GM18511 (cell line): ENCODE measurements at regions not wholly inside any gene's neighbourhood (a gene's known extent, or its start where the extent isn't known, plus 50 kb on each side); places are given as distances from the start of the nearest gene placed in this dataset.

Experiments used
- ATAC-seq: cut with Tn5 transposase; IDR thresholded peaks from one replicate; pipeline ENCODE4 v1.9.1; 2021; ENCODE audit warnings: mild to moderate bottlenecking, moderate library complexity; ENCODE audit not compliant: unreplicated experiment

DNA sequence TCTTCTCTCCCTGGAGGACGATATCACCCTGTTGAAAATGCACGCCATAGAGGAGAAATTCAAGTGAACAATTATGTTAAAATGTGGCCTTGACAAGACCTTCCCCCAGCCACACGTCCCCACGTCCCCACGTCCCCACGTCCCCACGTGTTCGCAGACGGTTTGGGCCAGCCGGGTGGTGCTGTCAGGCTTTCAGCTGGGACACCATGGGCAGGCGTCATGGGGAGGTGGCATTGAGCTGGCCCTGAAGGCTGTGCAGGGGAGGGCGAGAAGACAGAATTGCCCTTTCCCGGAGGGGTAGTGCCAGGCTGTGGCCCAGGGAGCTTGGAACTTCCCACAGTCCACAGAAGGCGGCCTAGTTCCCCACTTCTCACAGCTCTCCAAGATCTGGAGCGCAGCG, 240.7 kb upstream of the RAB6C start:
- ATAC-seq: no peak

DNA sequence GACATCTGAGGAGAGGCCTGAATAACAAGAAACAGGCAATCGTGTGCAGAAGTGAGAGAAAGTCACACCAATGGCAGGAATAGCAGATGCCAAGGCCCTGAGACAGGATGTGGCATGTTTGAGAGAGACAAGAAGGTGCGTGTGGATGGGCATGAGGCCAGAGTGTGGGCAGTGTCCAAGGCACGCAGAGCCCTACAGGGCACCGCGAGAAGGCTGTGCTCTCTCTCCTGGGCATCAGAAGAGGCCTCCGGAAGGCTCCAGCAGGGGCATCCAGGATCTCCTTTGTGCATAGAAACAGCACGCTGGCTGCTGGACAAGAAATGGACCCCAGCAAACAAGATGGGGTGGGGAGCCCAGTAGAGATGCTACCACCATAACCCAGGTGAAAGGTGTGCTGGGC, 239.0 kb upstream of the RAB6C start:
- no peak for ATAC-seq

DNA sequence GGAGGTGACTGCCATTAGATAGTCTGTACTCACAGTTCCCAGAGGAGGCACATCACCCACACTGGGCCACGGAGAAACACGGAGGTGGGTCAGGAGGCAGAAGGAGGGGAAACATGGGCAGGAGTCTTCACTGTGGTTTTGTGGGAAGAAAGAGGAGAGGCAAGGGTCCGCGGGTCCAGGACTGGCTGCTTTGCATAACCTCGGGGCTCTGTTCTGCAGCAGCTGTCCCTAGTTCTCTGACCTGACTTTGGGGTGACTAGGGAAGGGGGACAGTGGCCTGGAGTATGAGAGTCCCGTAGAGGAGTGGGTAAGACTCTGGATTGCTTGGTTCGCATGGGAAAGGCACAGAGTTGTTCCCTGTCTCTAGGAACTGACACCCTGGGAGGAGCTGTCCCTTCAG, 238.3 kb upstream of the RAB6C start:
- ATAC-seq: no peak

DNA sequence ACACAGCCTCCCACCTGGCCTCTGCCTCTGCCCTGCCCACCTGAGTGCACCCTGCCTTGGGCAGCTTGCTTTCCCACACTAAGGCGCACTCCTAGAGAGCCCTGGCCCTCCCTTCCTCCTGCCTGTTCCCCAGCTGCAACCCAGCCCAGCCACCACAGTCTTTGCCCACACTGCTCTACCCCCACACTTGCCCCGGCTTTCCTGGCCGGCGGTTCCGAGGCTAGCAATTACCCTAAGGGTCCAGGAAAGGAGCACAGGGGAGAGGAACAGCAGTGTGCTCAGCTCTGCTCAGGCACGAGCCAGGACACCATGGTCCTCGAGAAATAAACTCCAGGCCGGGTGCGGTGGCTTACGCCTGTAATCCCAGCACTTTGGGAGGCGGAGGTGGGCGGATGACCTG, 237.8 kb upstream of the RAB6C start:
- ATAC-seq: no peak

DNA sequence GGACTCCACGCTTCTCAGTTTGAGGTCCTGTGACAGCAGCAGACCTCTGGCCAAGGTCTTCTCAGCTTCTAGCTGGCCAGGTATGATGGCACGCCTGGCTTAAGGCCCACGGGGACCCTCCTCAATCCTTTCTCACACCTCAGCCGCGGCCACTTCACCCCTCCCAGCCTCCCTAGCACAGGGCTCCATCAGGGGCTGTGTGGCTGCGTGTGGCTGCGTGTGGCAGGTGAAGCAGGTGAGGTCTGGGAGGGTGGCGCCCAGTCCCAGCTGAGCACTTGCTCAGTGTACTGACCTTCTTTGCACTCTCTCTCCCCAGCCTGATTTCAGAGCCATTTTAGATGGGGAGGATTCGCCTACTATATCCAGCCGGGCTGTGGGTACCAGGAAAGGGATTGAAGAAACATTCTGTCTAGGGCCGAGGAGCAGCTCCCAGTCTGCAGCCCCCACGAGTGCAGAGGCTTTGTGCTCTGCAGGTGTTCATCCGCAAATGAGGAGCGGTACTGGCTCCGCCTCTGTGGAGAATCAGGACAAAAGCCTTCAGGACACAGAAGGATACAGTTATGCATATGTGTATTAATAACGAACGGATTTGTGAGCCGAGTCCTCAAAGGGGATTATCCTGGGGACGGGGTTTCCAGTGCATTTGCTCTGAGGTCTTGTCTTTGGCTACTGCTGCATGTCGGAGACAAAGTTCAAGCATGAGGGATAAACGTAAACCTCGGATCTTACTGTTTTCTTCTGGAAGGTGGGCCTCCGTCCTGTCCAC, 236.9 kb upstream of the RAB6C start:
- no peak for ATAC-seq

DNA sequence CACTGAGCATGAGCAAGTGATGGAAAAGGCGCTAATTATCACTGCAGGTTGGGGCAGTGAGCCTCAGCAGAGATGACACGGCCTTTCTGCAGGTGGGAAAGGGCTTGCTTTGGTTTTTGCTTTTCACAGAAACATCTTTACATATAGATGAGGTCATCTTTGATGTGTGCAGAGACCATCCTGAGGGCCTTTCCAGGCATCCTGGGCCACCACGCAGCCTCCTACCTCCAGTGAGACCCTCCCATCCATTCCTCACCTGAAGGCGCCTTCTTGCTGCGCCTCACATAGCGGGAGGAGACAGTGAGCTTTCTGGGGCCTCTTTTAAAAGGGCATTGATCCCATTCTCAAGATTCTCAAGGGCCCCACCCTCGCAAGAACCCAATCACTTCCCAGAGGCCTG, 235.3 kb upstream of the RAB6C start:
- no peak for ATAC-seq

DNA sequence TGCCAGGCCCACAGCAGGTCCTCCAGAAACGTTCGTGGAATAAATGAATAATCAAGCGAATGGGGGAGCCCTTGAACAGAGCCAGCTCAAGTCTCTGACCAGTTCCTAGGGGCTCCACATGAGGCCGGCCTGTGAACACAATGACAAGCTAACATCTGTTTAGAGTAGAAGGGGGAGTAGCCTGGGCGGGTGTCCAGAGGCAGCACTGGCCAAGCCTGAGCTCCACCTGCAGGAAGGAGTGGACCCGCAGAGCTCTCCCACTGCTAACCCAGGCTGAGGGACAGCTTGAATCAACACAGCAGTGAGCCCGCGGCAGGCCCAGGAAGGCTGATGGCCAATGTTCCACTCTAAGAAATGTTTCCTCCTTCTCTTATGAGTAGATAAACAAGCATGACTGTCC, 234.8 kb upstream of the RAB6C start:
- ATAC-seq: no peak

DNA sequence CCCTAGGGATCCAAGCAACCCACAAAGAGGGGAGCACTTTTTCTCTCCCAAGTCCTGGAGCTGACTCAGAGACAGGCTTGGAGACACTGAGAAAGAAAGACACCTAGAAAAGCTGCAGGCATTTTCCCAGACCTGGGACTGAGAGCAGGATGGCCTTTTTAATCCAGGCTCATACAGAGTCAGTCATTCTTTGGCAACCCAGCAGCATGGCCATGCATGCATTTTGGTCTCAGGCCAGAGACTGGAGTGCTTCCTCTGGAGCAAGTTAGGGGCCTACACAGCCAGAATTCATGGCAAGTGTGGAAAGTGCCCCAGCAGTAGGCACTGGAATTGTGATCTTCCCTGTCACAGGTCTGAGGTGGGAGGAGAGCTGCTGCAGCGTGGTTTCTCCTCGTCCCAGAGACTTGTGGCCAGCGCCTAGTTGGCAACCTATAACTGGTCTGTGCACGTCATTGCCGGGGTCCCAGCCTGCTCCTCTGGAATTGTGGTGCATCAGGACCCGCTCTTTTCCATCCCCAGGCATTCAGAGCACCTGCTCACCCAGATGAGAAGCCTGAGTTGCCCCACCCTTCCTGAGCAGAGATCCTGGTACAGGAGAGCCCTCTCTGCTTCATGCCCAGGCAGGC, 231.9 kb upstream of the RAB6C start:
- no peak for ATAC-seq

DNA sequence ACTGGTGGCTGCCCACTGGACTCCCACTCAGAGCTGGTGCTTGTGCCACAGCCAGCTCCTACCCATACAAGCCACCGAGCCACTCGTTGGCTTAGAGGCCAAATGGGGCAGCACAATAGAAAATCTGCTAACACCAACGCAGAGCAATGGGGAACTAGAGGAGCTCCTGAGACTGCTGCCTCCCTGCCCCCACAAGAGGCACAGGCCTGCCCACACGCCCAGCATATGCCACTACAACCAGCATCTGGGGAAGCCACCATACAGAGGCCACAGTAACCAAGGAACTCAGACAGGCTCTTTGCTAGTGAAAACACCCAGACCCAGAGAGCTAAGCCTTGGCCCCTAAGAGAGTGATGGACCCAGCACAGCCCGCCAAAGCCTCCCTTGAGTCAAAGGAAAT, 231.2 kb upstream of the RAB6C start:
- ATAC-seq: no peak

DNA sequence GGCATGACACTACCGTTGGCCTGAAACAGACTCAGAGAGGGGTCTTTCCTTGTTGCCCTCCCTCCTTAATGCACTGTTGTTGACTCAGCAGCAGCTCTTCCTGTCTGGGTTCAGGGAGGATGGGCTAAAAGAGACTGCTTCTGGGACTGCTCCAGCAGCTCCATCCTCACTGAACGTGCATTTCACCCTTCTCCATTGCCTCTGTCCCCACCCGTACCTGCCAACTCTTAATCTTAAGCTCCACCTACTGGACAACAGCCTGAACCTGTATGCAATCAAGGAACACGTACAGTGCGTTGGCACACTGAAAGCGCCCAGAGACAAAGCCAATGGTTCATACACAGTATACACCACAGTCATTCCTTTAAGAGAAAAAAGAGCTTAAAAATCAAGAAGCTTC, 230.8 kb upstream of the RAB6C start:
- no peak for ATAC-seq

DNA sequence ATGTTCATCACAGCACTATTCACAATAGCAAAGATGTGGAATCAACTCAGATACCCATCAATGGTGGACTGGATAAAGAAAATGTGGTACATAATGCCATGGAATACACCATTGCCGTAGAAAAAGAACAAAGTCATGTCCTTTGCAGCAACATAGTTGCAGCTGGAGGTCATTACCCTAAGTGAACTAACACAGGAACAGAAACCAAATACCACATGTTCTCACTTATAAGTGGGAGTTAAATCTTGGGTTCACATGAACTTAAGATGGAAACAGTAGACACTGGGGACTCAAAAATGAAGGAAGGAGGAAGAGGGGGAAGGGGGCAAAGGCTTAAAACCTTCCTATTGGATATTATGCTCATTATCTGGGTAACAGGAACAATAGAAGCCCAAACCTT, 228.1 kb upstream of the RAB6C start:
- ATAC-seq: peak; percentile 70

DNA sequence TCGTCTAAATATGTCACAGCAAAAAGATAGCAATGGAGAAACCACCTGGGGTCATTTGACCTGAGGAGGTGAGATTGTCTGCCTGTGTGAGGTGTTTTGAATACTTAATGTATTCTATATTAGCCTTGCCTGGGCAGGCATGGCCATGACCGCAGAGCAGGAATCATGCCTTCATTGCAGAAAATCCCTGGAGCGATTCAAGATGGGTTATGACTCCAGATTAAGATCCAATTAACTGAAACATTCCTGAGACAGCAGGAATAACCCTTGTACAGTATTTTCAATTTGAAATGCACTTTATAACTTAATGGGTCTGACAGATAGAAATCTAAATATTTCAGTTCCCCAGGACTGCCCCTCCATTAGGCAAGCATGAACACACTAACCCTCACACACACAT, 227.3 kb upstream of the RAB6C start:
- no peak for ATAC-seq

DNA sequence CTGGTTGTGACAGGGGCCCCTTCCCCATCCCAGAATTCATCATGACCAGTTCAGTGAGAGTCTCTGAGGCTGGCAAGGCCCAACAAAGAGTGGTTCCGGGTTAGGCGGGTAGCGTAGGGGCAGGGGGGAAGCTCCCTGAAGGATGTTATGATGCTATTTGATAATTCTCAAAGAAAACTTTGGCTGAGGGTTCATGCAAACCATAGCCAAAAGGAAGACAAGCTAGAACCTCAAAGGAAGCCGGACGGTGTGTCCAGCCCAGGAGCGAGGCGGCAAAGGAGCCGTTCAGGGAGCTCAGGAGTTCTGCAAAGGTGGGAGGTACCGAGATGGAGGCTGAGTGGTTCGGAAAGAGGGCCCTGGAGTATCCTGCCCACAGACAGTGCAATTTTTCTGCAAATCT, 226.8 kb upstream of the RAB6C start:
- no peak for ATAC-seq

DNA sequence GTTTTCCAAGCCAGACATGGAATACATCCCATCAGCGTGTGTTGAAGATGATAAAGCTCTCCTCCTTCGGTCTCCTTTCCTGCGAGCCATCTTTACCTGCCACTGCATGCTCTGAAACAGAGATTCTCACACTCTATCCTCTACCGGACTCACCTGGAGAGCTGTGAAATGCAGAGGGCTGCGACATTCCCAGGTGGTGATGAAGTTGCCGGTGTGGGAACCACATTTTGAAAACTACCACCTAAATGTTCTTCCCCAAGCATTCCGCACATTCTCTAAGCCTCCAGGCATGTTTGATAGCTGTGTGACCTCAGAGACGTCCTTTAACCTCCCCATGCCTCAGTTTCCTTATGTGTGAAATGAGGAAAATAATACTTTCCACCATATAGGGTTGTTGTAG, 226.2 kb upstream of the RAB6C start:
- ATAC-seq: no peak

DNA sequence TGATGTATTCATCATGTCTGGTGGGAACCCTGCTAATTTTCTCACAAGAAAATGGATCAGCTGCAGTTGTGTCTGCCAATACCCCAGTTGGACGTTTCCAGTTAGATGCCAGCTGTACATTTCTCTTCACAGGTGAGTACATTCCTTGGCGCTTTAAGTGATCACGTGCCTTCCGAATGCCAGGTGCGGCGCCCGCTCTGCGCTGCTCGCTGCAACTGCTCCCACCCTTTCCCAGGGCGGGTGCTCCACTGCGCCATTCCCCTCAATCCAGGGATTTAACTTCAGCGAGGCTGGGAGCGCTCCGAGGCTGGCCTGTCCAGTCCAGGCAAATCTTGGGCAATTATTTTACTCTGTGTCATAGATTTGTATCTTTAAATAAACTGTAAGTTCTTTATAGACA, 225.0 kb upstream of the RAB6C start:
- no peak for ATAC-seq

DNA sequence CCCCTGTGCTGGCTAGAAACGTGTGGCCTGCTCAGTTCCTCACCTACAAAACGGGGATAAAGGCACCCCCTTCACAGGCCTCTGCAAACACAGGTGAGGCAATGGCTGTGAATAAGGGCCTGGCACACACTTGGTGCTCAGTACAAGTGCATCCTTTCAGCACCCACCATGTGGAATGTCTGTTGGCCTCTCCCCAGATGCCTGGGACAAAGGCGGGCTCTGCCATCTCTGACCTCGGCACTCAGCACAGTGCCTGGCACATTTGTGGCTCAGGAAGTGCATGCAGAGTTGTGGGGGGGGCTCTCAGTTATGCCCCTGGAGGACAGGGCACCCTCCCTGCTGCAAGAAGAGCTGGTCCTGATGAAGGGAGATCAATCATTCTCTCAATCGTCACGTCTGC, 224.6 kb upstream of the RAB6C start:
- ATAC-seq: no peak

DNA sequence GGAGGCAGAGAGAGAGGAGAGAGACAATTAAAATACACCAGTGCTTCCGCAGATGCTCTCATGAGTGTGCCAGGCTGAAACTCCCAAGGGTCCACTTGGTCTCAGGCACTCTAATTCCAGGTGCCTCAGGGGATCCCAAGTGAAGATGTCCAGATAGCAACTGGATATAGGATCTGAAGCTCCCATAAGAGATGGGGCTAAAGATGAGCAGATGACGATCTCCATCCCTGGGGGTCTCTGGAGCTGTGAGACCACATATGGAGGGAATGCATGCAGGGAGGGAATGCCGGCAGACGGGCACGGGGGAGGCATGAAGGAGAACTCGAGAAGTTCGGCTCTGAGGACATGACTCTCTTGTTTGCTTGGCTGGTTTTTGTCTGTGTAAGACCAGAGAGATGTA, 223.7 kb upstream of the RAB6C start:
- ATAC-seq: no peak

DNA sequence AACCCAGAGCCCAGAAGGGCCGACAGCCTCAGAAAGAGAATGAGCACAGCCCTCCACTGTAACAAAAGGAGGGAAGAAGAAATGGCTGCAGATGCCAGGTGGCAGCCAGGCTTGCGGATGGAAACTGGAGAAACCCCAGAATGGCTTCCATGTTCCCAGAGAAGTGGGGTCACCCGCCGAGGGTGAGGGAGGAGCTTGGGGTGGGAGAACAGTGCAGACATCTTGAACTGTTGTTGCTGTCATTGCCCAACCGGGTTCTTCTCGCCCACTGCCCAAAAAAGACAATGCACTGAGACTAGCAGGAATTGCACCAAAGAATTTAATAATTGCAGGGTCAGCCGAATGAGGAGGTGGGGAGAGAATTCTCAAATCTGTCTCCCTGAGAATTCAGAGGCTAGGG, 223.2 kb upstream of the RAB6C start:
- no peak for ATAC-seq

DNA sequence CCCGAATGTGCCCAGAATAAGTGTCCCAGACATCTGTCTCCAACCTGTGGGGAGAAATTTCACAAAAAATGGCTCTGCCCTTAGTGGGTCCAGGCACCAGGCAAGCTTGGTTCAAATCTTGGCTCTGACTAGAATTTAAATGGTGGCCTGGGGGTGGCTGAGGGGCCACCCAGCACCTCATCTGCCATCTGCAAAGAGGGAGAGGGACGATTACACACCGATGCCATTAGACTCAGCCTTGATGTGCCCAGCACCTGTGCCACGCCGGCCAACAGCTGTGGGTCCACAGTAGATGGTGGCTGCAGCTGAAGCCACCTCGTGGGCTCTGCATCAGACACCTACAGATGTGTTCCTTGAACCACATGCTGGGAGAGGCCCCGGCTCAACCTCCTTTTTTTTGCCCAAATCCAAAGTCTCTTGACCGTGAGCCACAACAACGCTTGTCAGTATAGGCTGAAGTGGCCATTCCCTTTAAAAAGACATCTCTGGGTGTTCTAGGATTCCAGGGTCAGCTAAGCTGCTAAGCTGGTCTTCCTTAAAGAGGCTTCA, 222.0 kb upstream of the RAB6C start:
- ATAC-seq: no peak

DNA sequence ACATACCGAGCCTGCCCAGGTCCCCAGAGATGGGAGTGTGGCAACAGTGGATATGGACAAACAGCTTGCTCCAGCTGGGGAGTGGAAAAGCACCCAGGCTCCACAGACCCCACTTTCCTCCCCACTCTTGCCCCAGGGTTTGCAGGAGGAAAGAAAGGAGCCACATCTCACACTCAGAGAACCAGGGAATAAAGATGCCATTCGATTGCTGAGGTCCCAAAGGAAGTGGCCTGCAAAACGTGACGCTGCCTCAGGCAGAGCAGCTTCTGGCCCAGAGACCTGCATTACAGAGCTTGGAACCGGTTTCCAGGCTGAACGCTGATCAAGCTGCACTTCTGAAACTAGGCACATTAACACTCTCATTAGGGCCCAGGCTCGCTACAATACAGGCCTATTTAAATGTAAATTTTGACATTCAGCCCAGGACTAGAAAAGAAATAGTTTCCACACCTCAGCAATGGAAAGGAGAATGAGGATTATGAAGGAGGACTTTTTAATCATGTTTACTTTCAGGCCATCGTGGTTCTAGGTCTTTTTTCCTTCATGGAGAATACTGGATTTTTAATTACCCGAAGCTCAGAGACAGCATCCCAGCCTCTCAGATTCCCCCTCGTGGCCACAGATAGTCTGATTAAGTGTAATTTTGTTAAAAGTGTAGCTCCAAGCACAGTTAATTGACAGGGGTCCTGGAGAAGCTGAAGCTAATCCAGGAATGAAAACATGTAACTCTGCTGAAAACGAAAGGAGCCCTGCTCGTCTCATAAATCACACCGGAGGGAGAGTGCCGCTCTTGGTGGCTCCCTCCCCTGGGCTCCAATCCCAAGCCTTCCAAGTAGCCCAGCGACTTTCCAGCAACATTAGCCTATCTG, 221.3 kb upstream of the RAB6C start:
- no peak for ATAC-seq

DNA sequence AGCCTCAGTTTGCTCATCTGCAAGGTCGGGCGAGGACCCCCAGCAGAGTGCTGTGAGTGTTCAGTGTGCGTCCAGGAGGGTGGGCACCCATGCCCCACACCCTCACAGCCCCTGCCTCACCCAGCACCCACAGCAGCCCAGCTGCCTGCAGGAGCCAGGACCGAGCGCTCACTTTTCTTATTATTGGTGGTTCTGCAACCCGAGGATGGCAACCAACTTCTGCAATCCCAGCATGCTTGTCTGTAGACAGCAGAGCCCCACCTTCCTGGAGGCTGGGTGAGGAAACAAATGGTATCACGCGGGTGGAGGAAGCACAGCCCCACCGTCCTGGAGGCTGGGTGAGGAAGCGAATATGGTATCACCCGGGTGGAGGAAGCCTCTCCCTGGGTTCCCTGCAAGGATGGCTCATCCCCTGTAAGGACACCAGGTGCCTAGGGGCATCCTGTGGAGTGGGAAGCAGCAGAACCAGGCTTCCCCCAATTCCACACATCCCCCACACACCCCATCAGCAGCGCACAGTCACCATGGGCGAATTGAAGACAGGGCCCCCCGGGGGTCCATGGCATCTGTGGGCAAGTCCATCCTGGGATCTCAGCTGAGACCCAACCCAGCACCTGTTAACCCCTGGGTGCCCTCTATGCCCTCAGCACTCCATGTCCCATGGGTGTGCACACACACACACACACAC, 220.5 kb upstream of the RAB6C start:
- no peak for ATAC-seq
